ENCODE measurements at regions not wholly inside any gene's neighbourhood (a gene's known extent, or its start where the extent isn't known, plus 50 kb on each side); places are given as distances from the start of the nearest gene placed in this dataset.
A peak's percentile ranks its signal among the peaks of the same experiment; 100 is the strongest.

- Histone ChIP-seq H3K4me1 (ENCODE audit: low read length) (no peaks in the 10 kb centered on the region), H3K9me3 (replicated peaks; ENCODE audit: insufficient read depth, low read length) (no peaks in the 10 kb centered on the region), H3K36me3 (replicated peaks; ENCODE audit: insufficient read depth, low read length) (no peaks in the 10 kb centered on the region), H3K79me2 (ENCODE audit: low read length) (no peaks in the 10 kb centered on the region), H3K27ac (ENCODE audit: low read length) (no peak overlapping the region), H3K4me3 (ENCODE audit: low read length) (no peak overlapping the region), H2AFZ (ENCODE audit: low read length) (no peak overlapping the region), H3K9me2 (replicated peaks; ENCODE audit: insufficient read depth, low read length) (no peaks in the 10 kb centered on the region), H3K27me3 (replicated peaks; ENCODE audit: insufficient read depth, low read length) (peaks cover 97% of the 10 kb centered on the region), H3K4me2 (ENCODE audit: low read depth, low read length) (no peak overlapping the region), H4K20me1 (ENCODE audit: insufficient read depth, low read length) (no peaks in the 10 kb centered on the region), H3F3A (ENCODE audit: insufficient read depth, low read length) (no peaks in the 10 kb centered on the region), H3K9ac (ENCODE audit: low read length) (no peak overlapping the region)
- DNase-seq: no peak
- peak; percentile 54; the same call in 1 of the 2 replicates for TF ChIP-seq EZH2phosphoT487 (IDR thresholded peaks at IDR 0.05; ENCODE audit: low read length)
- TF ChIP-seq, protein P1, sequence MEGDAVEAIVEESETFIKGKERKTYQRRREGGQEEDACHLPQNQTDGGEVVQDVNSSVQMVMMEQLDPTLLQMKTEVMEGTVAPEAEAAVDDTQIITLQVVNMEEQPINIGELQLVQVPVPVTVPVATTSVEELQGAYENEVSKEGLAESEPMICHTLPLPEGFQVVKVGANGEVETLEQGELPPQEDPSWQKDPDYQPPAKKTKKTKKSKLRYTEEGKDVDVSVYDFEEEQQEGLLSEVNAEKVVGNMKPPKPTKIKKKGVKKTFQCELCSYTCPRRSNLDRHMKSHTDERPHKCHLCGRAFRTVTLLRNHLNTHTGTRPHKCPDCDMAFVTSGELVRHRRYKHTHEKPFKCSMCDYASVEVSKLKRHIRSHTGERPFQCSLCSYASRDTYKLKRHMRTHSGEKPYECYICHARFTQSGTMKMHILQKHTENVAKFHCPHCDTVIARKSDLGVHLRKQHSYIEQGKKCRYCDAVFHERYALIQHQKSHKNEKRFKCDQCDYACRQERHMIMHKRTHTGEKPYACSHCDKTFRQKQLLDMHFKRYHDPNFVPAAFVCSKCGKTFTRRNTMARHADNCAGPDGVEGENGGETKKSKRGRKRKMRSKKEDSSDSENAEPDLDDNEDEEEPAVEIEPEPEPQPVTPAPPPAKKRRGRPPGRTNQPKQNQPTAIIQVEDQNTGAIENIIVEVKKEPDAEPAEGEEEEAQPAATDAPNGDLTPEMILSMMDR (IDR thresholded peaks at IDR 0.05; ENCODE audit: low read length): no peak
These were observed 103.5 kb upstream of the ZBTB40 start for GRCh38 chr1:22347854-22348760.

GRCh38 chr1:22349362-22350043 is 102.1 kb upstream of the ZBTB40 start:
- no peak for DNase-seq
- Histone ChIP-seq H2AFZ (ENCODE audit: low read length) (no peak overlapping the region), H3K9me3 (replicated peaks; ENCODE audit: insufficient read depth, low read length) (no peaks in the 10 kb centered on the region), H3K4me3 (ENCODE audit: low read length) (no peak overlapping the region), H3K9me2 (replicated peaks; ENCODE audit: insufficient read depth, low read length) (no peaks in the 10 kb centered on the region), H3K27ac (ENCODE audit: low read length) (no peak overlapping the region), H3K4me2 (ENCODE audit: low read depth, low read length) (no peak overlapping the region), H3K27me3 (replicated peaks; ENCODE audit: insufficient read depth, low read length) (peaks cover 97% of the 10 kb centered on the region), H3K4me1 (ENCODE audit: low read length) (no peaks in the 10 kb centered on the region), H3K79me2 (ENCODE audit: low read length) (no peaks in the 10 kb centered on the region), H3F3A (ENCODE audit: insufficient read depth, low read length) (no peaks in the 10 kb centered on the region), H3K9ac (ENCODE audit: low read length) (no peak overlapping the region), H3K36me3 (replicated peaks; ENCODE audit: insufficient read depth, low read length) (no peaks in the 10 kb centered on the region), H4K20me1 (ENCODE audit: insufficient read depth, low read length) (no peaks in the 10 kb centered on the region)
- TF ChIP-seq EZH2phosphoT487 (IDR thresholded peaks at IDR 0.05; ENCODE audit: low read length) (no peak), EZH2 (optimal IDR thresholded peaks at IDR 0.05; ENCODE audit: low read depth, low read length) (no peak)
- TF ChIP-seq, protein P1 (IDR thresholded peaks at IDR 0.05; ENCODE audit: low read length): no peak

DNA sequence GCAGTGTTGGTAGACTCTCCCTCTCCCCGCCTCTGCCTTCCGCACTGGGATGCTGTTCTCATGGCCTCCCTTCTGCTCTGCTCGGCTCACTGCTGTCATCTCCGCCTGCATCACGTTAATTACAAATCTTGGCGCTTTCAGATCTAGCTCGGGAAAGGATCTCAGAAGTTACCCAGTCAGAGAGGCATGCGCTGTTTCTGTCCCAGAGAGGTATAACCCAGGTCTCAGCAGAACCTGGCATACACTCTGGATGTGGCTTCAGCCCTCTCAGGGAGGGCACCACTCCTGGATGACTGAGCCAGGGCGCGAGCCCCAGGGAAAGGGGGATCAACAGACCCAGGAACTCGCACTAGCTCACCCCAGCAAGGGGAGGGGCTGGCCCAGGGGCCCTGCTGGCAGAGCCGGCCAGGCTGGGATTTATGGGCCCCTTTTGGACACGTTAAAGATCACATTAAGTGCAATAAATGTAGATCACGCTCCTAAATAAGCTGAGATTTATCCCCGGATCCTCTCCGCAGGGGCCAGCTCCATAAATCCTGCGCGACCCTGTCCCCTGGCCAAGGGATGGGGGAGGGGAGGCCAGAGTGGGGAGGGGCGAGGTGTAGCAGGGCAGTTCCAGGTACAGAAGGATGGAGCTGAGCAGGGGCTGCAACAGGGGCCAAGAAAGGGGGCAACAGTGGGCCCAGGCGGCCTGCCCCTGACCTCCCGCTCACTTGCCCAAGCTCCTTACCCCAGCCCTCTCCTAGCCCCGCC is 101.3 kb upstream of the ZBTB40 start:
- H2AFZ ChIP-seq (ENCODE audit: low read length): no peak overlapping the region
- H3K79me2 ChIP-seq (ENCODE audit: low read length): no peaks in the 10 kb centered on the region
- H3K9ac ChIP-seq (ENCODE audit: low read length): no peak overlapping the region

More for the DNA sequence above, 101.3 kb upstream of the ZBTB40 start:
- Histone ChIP-seq H4K20me1 (ENCODE audit: insufficient read depth, low read length) (no peaks in the 10 kb centered on the region), H3K27me3 (replicated peaks; ENCODE audit: insufficient read depth, low read length) (peaks cover 95% of the 10 kb centered on the region), H3K36me3 (replicated peaks; ENCODE audit: insufficient read depth, low read length) (no peaks in the 10 kb centered on the region), H3K9me2 (replicated peaks; ENCODE audit: insufficient read depth, low read length) (no peaks in the 10 kb centered on the region), H3K9me3 (replicated peaks; ENCODE audit: insufficient read depth, low read length) (no peaks in the 10 kb centered on the region), H3F3A (ENCODE audit: insufficient read depth, low read length) (no peaks in the 10 kb centered on the region), H3K4me3 (ENCODE audit: low read length) (no peak overlapping the region), H3K27ac (ENCODE audit: low read length) (no peak overlapping the region), H3K4me2 (ENCODE audit: low read depth, low read length) (no peak overlapping the region), H3K4me1 (ENCODE audit: low read length) (no peaks in the 10 kb centered on the region)
- TF ChIP-seq EZH2phosphoT487 (IDR thresholded peaks at IDR 0.05; ENCODE audit: low read length): no peak
- TF ChIP-seq, protein P1 (IDR thresholded peaks at IDR 0.05; ENCODE audit: low read length): no peak
- TF ChIP-seq EZH2 (optimal IDR thresholded peaks at IDR 0.05; ENCODE audit: low read depth, low read length): no peak
- DNase-seq: no peak

All from MM.1S (cell line).